Parathyroid adenoma (tissue), 2 donors: ENCODE measurements at regions not wholly inside any gene's neighbourhood (a gene's known extent, or its start where the extent isn't known, plus 50 kb on each side); places are given as distances from the start of the nearest gene placed in this dataset.
"Not testable (repeated sequence)": the region's sequence is repeated elsewhere in the genome, so short reads cannot be mapped to it uniquely, and the experiment has no call there.

Experiments
- H2AFZ ChIP-seq: fragments of 300-600 bp; sonication (generic); one replicate; pipeline ENCODE4 v1.7.0; 2017; ENCODE audit warnings: antibody characterized with exemption, mild to moderate bottlenecking
- H3K27ac ChIP-seq: fragments of 300-600 bp; sonication (generic); one replicate; pipeline ENCODE4 v1.7.0; 2017
- H3K27me3 ChIP-seq: fragments of 300-600 bp; sonication (generic); one replicate; pipeline ENCODE4 v1.7.0; 2017; ENCODE audit warnings: low read length; ENCODE audit not compliant: control insufficient read depth, insufficient read depth
- H3K36me3 ChIP-seq: fragments of 300-600 bp; sonication (generic); one replicate; pipeline ENCODE4 v1.7.0; 2017; ENCODE audit warnings: low read length; ENCODE audit not compliant: control insufficient read depth, insufficient read depth
- H3K4me1 ChIP-seq: fragments of 300-600 bp; sonication (generic); one replicate; pipeline ENCODE4 v1.7.0; 2017; ENCODE audit warnings: control low read depth
- H3K4me2 ChIP-seq: fragments of 300-600 bp; sonication (generic); one replicate; pipeline ENCODE4 v1.7.0; 2017; ENCODE audit warnings: low read length
- H3K4me3 ChIP-seq: fragments of 300-600 bp; sonication (generic); one replicate; pipeline ENCODE4 v1.7.0; 2017; ENCODE audit warnings: low read depth, low read length
- H3K79me2 ChIP-seq: fragments of 300-600 bp; sonication (generic); one replicate; pipeline ENCODE4 v1.7.0; 2017; ENCODE audit warnings: control low read depth
- H3K9ac ChIP-seq: fragments of 300-600 bp; sonication (generic); one replicate; pipeline ENCODE4 v1.7.0; 2017; ENCODE audit warnings: mild to moderate bottlenecking
- H3K9me3 ChIP-seq: fragments of 300-600 bp; sonication (generic); one replicate; pipeline ENCODE4 v1.7.0; 2017; ENCODE audit warnings: low read length; ENCODE audit not compliant: control insufficient read depth
- TF ChIP-seq, protein P1 (sequence below): fragments of 300-600 bp; sonication (generic); IDR thresholded peaks from one replicate; pipeline ENCODE4 v1.7.0; 2017; ENCODE audit warnings: antibody characterized with exemption, mild to moderate bottlenecking
- donor health status: primary hyperparathyroidism.

GRCh38 chr2:83795777-83796176 is 663.3 kb downstream of the SUCLG1 start:
- no peak overlapping the region for H3K4me3 ChIP-seq
- no peaks in the 10 kb centered on the region for H3K79me2 ChIP-seq
- no peak overlapping the region for H3K27ac ChIP-seq
- no peaks in the 10 kb centered on the region for H3K4me1 ChIP-seq
- H3K27me3 ChIP-seq = no peaks in the 10 kb centered on the region
- H3K9me3 ChIP-seq = no peaks in the 10 kb centered on the region
- H3K9ac ChIP-seq = no peak overlapping the region
- TF ChIP-seq, protein P1, sequence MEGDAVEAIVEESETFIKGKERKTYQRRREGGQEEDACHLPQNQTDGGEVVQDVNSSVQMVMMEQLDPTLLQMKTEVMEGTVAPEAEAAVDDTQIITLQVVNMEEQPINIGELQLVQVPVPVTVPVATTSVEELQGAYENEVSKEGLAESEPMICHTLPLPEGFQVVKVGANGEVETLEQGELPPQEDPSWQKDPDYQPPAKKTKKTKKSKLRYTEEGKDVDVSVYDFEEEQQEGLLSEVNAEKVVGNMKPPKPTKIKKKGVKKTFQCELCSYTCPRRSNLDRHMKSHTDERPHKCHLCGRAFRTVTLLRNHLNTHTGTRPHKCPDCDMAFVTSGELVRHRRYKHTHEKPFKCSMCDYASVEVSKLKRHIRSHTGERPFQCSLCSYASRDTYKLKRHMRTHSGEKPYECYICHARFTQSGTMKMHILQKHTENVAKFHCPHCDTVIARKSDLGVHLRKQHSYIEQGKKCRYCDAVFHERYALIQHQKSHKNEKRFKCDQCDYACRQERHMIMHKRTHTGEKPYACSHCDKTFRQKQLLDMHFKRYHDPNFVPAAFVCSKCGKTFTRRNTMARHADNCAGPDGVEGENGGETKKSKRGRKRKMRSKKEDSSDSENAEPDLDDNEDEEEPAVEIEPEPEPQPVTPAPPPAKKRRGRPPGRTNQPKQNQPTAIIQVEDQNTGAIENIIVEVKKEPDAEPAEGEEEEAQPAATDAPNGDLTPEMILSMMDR = no peak
- H2AFZ ChIP-seq = no peak overlapping the region
- no peak overlapping the region for H3K4me2 ChIP-seq
- H3K36me3 ChIP-seq = no peaks in the 10 kb centered on the region

DNA sequence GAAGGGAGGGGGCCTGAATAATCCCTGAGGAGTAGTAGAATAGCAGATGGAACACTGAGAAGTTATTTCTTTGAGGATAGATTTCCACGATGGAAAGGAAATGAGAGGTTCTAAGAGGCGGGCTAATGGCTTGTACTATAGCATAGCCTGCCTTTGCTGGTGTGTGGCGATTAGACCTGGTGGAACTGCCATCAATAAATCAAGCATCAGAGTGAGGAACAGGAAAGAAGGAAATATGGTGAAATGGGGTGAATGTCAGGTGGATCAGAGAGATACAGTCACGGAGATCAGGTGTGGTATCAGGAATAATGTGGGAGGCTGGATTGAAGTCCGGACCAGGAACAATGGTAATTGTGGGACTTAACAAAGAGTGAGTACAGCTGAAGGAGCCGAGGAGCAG is 668.6 kb downstream of the SUCLG1 start:
- not testable (repeated sequence) for H3K79me2 ChIP-seq, H3K4me3 ChIP-seq, H3K36me3 ChIP-seq, H3K27ac ChIP-seq, H2AFZ ChIP-seq, H3K4me1 ChIP-seq, H3K27me3 ChIP-seq, H3K9me3 ChIP-seq, H3K9ac ChIP-seq, H3K4me2 ChIP-seq

DNA sequence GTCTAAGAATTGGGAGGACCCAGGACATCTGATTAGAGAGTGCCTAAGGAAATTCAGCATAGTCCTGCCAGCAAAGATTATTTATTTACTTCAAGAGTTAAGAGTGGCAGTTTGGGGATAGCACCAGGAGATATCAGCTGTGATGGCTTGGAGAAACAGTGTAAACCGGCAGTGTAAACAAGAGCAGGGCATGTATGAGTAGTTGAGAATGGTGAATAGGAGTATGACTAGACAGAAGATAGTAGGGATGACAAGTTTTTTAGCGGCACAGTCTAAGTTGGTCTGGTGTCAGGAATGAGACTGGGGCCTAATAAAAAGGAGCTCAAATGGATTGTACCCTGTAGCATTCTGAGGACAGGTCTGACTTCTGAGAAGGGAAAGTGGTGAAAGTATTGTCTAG is 669.4 kb downstream of the SUCLG1 start:
- not testable (repeated sequence) for H3K36me3 ChIP-seq, H3K4me1 ChIP-seq, H3K27ac ChIP-seq, H2AFZ ChIP-seq, H3K27me3 ChIP-seq, H3K4me3 ChIP-seq, H3K9ac ChIP-seq, H3K9me3 ChIP-seq, H3K79me2 ChIP-seq, H3K4me2 ChIP-seq

GRCh38 chr2:83788938-83789566 is 670.0 kb downstream of the SUCLG1 start:
- not testable (repeated sequence) for H2AFZ ChIP-seq, H3K27ac ChIP-seq, H3K4me3 ChIP-seq, H3K9ac ChIP-seq, H3K79me2 ChIP-seq, H3K9me3 ChIP-seq, H3K36me3 ChIP-seq, H3K27me3 ChIP-seq, H3K4me2 ChIP-seq, H3K4me1 ChIP-seq

GRCh38 chr2:83787189-83787588 is 671.9 kb downstream of the SUCLG1 start:
- H3K4me3 ChIP-seq = no peak overlapping the region
- H3K4me2 ChIP-seq = no peak overlapping the region
- no peaks in the 10 kb centered on the region for H3K79me2 ChIP-seq
- TF ChIP-seq, protein P1 = no peak
- H3K9ac ChIP-seq = no peak overlapping the region
- H2AFZ ChIP-seq = no peak overlapping the region
- no peaks in the 10 kb centered on the region for H3K27me3 ChIP-seq
- H3K36me3 ChIP-seq = no peaks in the 10 kb centered on the region
- no peak overlapping the region for H3K27ac ChIP-seq
- no peaks in the 10 kb centered on the region for H3K9me3 ChIP-seq
- no peaks in the 10 kb centered on the region for H3K4me1 ChIP-seq

- TF ChIP-seq, protein P1 = no peak
- Histone ChIP-seq H3K4me2 (no peak overlapping the region), H2AFZ (no peak overlapping the region), H3K4me1 (no peaks in the 10 kb centered on the region), H3K27ac (no peak overlapping the region), H3K27me3 (no peaks in the 10 kb centered on the region), H3K79me2 (no peaks in the 10 kb centered on the region), H3K9ac (no peak overlapping the region), H3K9me3 (no peaks in the 10 kb centered on the region), H3K36me3 (no peaks in the 10 kb centered on the region), H3K4me3 (no peak overlapping the region)
These were observed 672.9 kb downstream of the SUCLG1 start for GRCh38 chr2:83786140-83786539.
